ENCODE measurements at regions not wholly inside any gene's neighbourhood (a gene's known extent, or its start where the extent isn't known, plus 50 kb on each side); places are given as distances from the start of the nearest gene placed in this dataset.

- Mint-ChIP-seq H3K27me3 (ENCODE audit: insufficient read depth, unreplicated experiment) (peaks cover 9% of the 10 kb centered on the region), H3K27ac (ENCODE audit: unreplicated experiment) (no peak overlapping the region), H3K36me3 (ENCODE audit: insufficient read depth, unreplicated experiment) (no peaks in the 10 kb centered on the region), H3K9me3 (ENCODE audit: unreplicated experiment) (no peaks in the 10 kb centered on the region), H3K4me1 (ENCODE audit: low read depth, unreplicated experiment) (no peaks in the 10 kb centered on the region), H3K4me3 (ENCODE audit: unreplicated experiment) (no peak overlapping the region)
- peaks cover 4% of the 10 kb centered on the region; the same call in 1 of the 2 replicates for H3K9me3 ChIP-seq
- TF ChIP-seq CTCF (IDR thresholded peaks at IDR 0.05; ENCODE audit: insufficient read depth in 1 of 2, low read depth in 1 of 2, low read length in 1 of 2, severe bottlenecking in 1 of 2, unreplicated experiment in 1 of 2) = no peak
- H3K27me3 ChIP-seq (replicated peaks; ENCODE audit: control insufficient read depth, insufficient read depth, low read length) = no peaks in the 10 kb centered on the region
- no peaks in the 10 kb centered on the region for H3K4me1 ChIP-seq
- ChIA-PET POLR2A (no interaction called here), CTCF (no interaction called here)
- H3K36me3 ChIP-seq (ENCODE audit: control insufficient read depth, insufficient read depth, low read length) = no peaks in the 10 kb centered on the region
- intact Hi-C loops (cut with micrococcal nuclease; ENCODE audit: unreplicated experiment) = no loop called here
- H3K4me3 ChIP-seq (ENCODE audit: low read depth, low read length) = no peak overlapping the region
- no TSS peak for BruUV-seq (replicated peaks)
- no peak for DNase-seq
Observed at GRCh38 chr20:41984031-41984430, 365.9 kb upstream of the CHD6 start.

GRCh38 chr20:41983159-41983558 lies 365.0 kb upstream of the CHD6 start:
- intact Hi-C loops (cut with micrococcal nuclease; ENCODE audit: unreplicated experiment) = no loop called here
- POLR2A ChIA-PET = no interaction called here
- no peaks in the 10 kb centered on the region for H3K9me3 Mint-ChIP-seq (ENCODE audit: unreplicated experiment)
- CTCF ChIA-PET = no interaction called here
- H3K9me3 ChIP-seq = peaks cover 4% of the 10 kb centered on the region; the same call in 1 of the 2 replicates
- H3K36me3 ChIP-seq (ENCODE audit: control insufficient read depth, insufficient read depth, low read length) = no peaks in the 10 kb centered on the region
- no peaks in the 10 kb centered on the region for H3K4me1 ChIP-seq
- BruUV-seq (replicated peaks) = no TSS peak
- H3K4me1 Mint-ChIP-seq (ENCODE audit: low read depth, unreplicated experiment) = no peaks in the 10 kb centered on the region
- TF ChIP-seq CTCF (IDR thresholded peaks at IDR 0.05; ENCODE audit: insufficient read depth in 1 of 2, low read depth in 1 of 2, low read length in 1 of 2, severe bottlenecking in 1 of 2, unreplicated experiment in 1 of 2) = no peak
- DNase-seq = no peak
- H3K4me3 Mint-ChIP-seq (ENCODE audit: unreplicated experiment) = no peak overlapping the region
- H3K27me3 ChIP-seq (replicated peaks; ENCODE audit: control insufficient read depth, insufficient read depth, low read length) = no peaks in the 10 kb centered on the region
- peaks cover 9% of the 10 kb centered on the region for H3K27me3 Mint-ChIP-seq (ENCODE audit: insufficient read depth, unreplicated experiment)
- no peak overlapping the region for H3K27ac Mint-ChIP-seq (ENCODE audit: unreplicated experiment)
- no peaks in the 10 kb centered on the region for H3K36me3 Mint-ChIP-seq (ENCODE audit: insufficient read depth, unreplicated experiment)
- H3K4me3 ChIP-seq (ENCODE audit: low read depth, low read length) = no peak overlapping the region

- Mint-ChIP-seq H3K4me1 (ENCODE audit: low read depth, unreplicated experiment) (no peaks in the 10 kb centered on the region), H3K27me3 (ENCODE audit: insufficient read depth, unreplicated experiment) (peaks cover 5% of the 10 kb centered on the region), H3K4me3 (ENCODE audit: unreplicated experiment) (no peak overlapping the region), H3K9me3 (ENCODE audit: unreplicated experiment) (no peaks in the 10 kb centered on the region), H3K27ac (ENCODE audit: unreplicated experiment) (no peak overlapping the region), H3K36me3 (ENCODE audit: insufficient read depth, unreplicated experiment) (no peaks in the 10 kb centered on the region)
- TF ChIP-seq CTCF (IDR thresholded peaks at IDR 0.05; ENCODE audit: insufficient read depth in 1 of 2, low read depth in 1 of 2, low read length in 1 of 2, severe bottlenecking in 1 of 2, unreplicated experiment in 1 of 2) = no peak
- H3K36me3 ChIP-seq (ENCODE audit: control insufficient read depth, insufficient read depth, low read length) = no peaks in the 10 kb centered on the region
- peaks cover 4% of the 10 kb centered on the region; the same call in 1 of the 2 replicates for H3K9me3 ChIP-seq
- H3K4me3 ChIP-seq (ENCODE audit: low read depth, low read length) = no peak overlapping the region
- H3K27me3 ChIP-seq (replicated peaks; ENCODE audit: control insufficient read depth, insufficient read depth, low read length) = 0 out of 2 replicates have a peak, but pooled peaks cover 1% of the 10 kb centered on the region
- no TSS peak for BruUV-seq (replicated peaks)
- intact Hi-C loops (cut with micrococcal nuclease; ENCODE audit: unreplicated experiment) = no loop called here
- CTCF ChIA-PET = interaction anchor here (0.6 kb wide), 1 partner anchor 284 kb away, joined by 3 read pairs; no protein-coding TSS in a partner anchor
- DNase-seq = no peak
- POLR2A ChIA-PET = no interaction called here
- H3K4me1 ChIP-seq = no peaks in the 10 kb centered on the region
Observed at GRCh38 chr20:41981746-41982145, 363.6 kb upstream of the CHD6 start.

Data from Caco-2 (cell line).